HG03280 (cell line): ENCODE measurements at regions not wholly inside any gene's neighbourhood (a gene's known extent, or its start where the extent isn't known, plus 50 kb on each side); places are given as distances from the start of the nearest gene placed in this dataset.
"Not testable (repeated sequence)": the region's sequence is repeated elsewhere in the genome, so short reads cannot be mapped to it uniquely, and the experiment has no call there.

Source experiments
- ATAC-seq: cut with Tn5 transposase; IDR thresholded peaks from one replicate; pipeline ENCODE4 v1.9.1; 2021; ENCODE audit warnings: mild to moderate bottlenecking, moderate library complexity; ENCODE audit not compliant: unreplicated experiment

GRCh38 chr20:12416281-12416680 lies 498.6 kb downstream of the BTBD3 start:
- no peak for ATAC-seq

- ATAC-seq = no peak
Observed at GRCh38 chr20:12433724-12434123, 516.0 kb downstream of the BTBD3 start.

- ATAC-seq = no peak
Observed at GRCh38 chr20:12434672-12435071, 517.0 kb downstream of the BTBD3 start.

GRCh38 chr20:12435268-12435667 lies 517.6 kb downstream of the BTBD3 start:
- no peak for ATAC-seq

- no peak for ATAC-seq
Observed at GRCh38 chr20:12453711-12454110, 536.0 kb downstream of the BTBD3 start.

GRCh38 chr20:12455148-12455547 lies 537.5 kb downstream of the BTBD3 start:
- ATAC-seq = no peak

- ATAC-seq = no peak
Observed at GRCh38 chr20:12458241-12458640, 540.5 kb downstream of the BTBD3 start.

GRCh38 chr20:12464036-12464435 lies 544.7 kb upstream of the SPTLC3 start:
- ATAC-seq = no peak

- ATAC-seq = no peak
Observed at GRCh38 chr20:12466915-12467314, 541.9 kb upstream of the SPTLC3 start.

- ATAC-seq = no peak
Observed at GRCh38 chr20:12467758-12468157, 541.0 kb upstream of the SPTLC3 start.

GRCh38 chr20:12482661-12483060 lies 526.1 kb upstream of the SPTLC3 start:
- no peak for ATAC-seq

- no peak for ATAC-seq
Observed at GRCh38 chr20:12502443-12502842, 506.3 kb upstream of the SPTLC3 start.

GRCh38 chr20:12504779-12505178 lies 504.0 kb upstream of the SPTLC3 start:
- ATAC-seq = no peak

- ATAC-seq = no peak
Observed at GRCh38 chr20:12511499-12511898, 497.3 kb upstream of the SPTLC3 start.

- ATAC-seq = no peak
Observed at GRCh38 chr20:12512755-12513154, 496.0 kb upstream of the SPTLC3 start.

GRCh38 chr20:12528104-12528503 lies 480.7 kb upstream of the SPTLC3 start:
- ATAC-seq = no peak

- ATAC-seq = no peak
Observed at GRCh38 chr20:12528591-12529041, 480.2 kb upstream of the SPTLC3 start.

GRCh38 chr20:12531626-12532025 lies 477.1 kb upstream of the SPTLC3 start:
- no peak for ATAC-seq

GRCh38 chr20:12535316-12535715 lies 473.5 kb upstream of the SPTLC3 start:
- no peak for ATAC-seq

- ATAC-seq = no peak
Observed at GRCh38 chr20:12535770-12536169, 473.0 kb upstream of the SPTLC3 start.

GRCh38 chr20:12554426-12554825 lies 454.3 kb upstream of the SPTLC3 start:
- ATAC-seq = no peak

- no peak for ATAC-seq
Observed at GRCh38 chr20:12555369-12555768, 453.4 kb upstream of the SPTLC3 start.

- not testable (repeated sequence) for ATAC-seq
Observed at GRCh38 chr20:12555849-12556248, 452.9 kb upstream of the SPTLC3 start.

- ATAC-seq = no peak
Observed at GRCh38 chr20:12557224-12557623, 451.5 kb upstream of the SPTLC3 start.
